ENCODE measurements at regions not wholly inside any gene's neighbourhood (a gene's known extent, or its start where the extent isn't known, plus 50 kb on each side); places are given as distances from the start of the nearest gene placed in this dataset.
"Not testable (repeated sequence)": the region's sequence is repeated elsewhere in the genome, so short reads cannot be mapped to it uniquely, and the experiment has no call there.

DNA sequence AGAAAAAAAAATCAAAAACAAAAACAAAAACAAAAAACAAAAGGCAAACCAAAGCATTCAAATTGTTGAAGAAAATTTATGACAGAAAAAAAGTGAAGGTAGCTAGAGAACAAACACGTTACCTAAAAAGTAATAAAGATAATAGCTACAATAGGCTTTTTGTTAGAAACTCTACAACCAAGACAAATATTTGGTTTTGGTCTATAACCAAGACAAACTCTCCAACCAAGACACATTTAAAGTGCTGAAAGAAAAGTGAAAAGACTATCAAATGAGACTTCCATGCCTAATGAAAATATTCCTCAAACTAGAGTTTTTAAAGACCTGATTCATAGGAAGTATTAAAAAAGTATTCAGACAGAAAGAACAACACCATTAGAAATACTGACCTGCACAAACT lies 391.9 kb upstream of the NDST4 start:
- no peak for TF ChIP-seq CTCF (IDR thresholded peaks at IDR 0.05)
- no peaks in the 10 kb centered on the region for H3K27me3 Mint-ChIP-seq
- H3K9me3 Mint-ChIP-seq, result no peaks in the 10 kb centered on the region
- intact Hi-C loops (cut with micrococcal nuclease), result no loop called here
- ATAC-seq (no peak), DNase-seq (no peak)
- ChIA-PET POLR2A (no interaction called here), CTCF (no interaction called here)
- no peak overlapping the region for H3K27ac Mint-ChIP-seq
- no peaks in the 10 kb centered on the region for H3K36me3 Mint-ChIP-seq (ENCODE audit: low read depth)
- no peak overlapping the region for H3K4me3 Mint-ChIP-seq
- no peaks in the 10 kb centered on the region for H3K4me1 Mint-ChIP-seq (ENCODE audit: low read depth)

DNA sequence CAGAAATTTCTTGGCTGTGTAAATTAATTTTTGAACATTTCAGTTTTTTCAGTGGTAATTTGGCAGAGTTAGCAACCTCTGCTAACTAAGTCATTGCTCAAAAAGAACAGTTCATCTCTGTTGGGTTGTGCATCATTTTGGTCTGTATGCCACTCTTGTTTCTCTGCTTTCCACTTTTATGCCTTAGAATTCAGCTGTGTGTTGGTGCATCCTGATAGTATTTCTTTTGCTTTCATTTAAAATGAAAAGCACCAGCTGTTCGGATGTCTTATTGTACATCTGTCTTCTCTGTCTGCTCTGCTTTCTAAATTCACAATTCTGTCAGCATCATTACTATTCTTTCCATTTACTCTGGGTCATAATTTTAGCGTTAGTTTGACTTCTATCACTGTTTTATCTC lies 388.2 kb upstream of the NDST4 start:
- POLR2A ChIA-PET, result no interaction called here
- ATAC-seq (no peak), DNase-seq (no peak)
- Mint-ChIP-seq H3K27me3 (no peaks in the 10 kb centered on the region), H3K9me3 (no peaks in the 10 kb centered on the region), H3K27ac (no peak overlapping the region), H3K36me3 (ENCODE audit: low read depth) (no peaks in the 10 kb centered on the region), H3K4me1 (ENCODE audit: low read depth) (no peaks in the 10 kb centered on the region), H3K4me3 (no peak overlapping the region)
- intact Hi-C loops (cut with micrococcal nuclease), result no loop called here
- TF ChIP-seq CTCF (IDR thresholded peaks at IDR 0.05), result no peak
- CTCF ChIA-PET, result no interaction called here

DNA sequence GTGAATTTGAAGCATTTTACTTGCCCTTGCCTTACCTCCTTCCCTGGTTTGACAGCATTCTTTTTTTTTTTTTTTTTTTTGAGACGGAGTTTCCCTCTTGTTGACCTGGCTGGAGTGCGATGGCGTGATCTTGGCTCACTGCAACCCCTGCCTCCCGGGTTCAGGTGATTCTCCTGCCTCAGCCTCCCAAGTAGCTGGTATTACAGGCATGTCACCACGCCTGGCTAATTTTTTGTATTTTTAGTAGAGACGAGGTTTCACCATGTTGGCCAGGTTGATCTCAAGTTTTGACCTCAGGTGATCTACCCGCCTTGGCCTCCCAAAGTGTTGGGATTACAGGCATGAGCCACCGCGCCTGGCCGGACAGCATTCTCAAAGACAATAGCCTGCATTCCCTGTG lies 380.4 kb upstream of the NDST4 start:
- H3K27ac Mint-ChIP-seq; H3K27me3 Mint-ChIP-seq; H3K9me3 Mint-ChIP-seq; H3K4me3 Mint-ChIP-seq; intact Hi-C loops (cut with micrococcal nuclease); ATAC-seq; H3K4me1 Mint-ChIP-seq (ENCODE audit: low read depth); DNase-seq; CTCF ChIA-PET; POLR2A ChIA-PET; H3K36me3 Mint-ChIP-seq (ENCODE audit: low read depth): not testable (repeated sequence)

DNA sequence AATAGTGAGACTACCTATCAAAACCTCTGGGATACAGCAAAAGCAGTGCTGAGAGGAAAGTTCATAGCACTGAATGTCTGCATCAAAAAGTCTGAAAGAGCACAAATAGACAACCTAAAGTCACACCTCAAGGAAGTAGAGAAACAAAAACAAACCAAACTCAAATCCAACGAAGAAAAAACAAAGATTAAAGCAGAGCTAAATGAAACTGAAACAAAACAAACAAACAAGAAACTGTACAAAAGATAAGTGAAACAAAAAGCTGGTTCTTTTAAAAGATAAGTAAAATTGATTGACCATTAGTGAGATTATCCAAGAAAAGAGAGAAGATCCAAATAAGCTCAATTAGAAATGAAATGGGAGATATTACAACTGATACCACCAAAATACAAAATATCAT lies 378.3 kb upstream of the NDST4 start:
- no peak for DNase-seq

GRCh38 chr4:115489279-115489678 lies 375.9 kb upstream of the NDST4 start:
- Mint-ChIP-seq H3K36me3 (ENCODE audit: low read depth) (no peaks in the 10 kb centered on the region), H3K4me3 (no peak overlapping the region), H3K27me3 (no peaks in the 10 kb centered on the region), H3K4me1 (ENCODE audit: low read depth) (no peaks in the 10 kb centered on the region), H3K27ac (no peak overlapping the region), H3K9me3 (peaks cover 2% of the 10 kb centered on the region)
- ATAC-seq (no peak), DNase-seq (no peak)
- intact Hi-C loops (cut with micrococcal nuclease), result no loop called here
- POLR2A ChIA-PET, result no interaction called here
- no peak for TF ChIP-seq CTCF (IDR thresholded peaks at IDR 0.05)
- CTCF ChIA-PET, result no interaction called here

More for the DNA sequence above, 378.3 kb upstream of the NDST4 start:
- H3K27me3 Mint-ChIP-seq, result no peaks in the 10 kb centered on the region
- no peak for TF ChIP-seq CTCF (IDR thresholded peaks at IDR 0.05)
- no peaks in the 10 kb centered on the region for H3K4me1 Mint-ChIP-seq (ENCODE audit: low read depth)
- H3K27ac Mint-ChIP-seq, result no peak overlapping the region
- no peaks in the 10 kb centered on the region for H3K36me3 Mint-ChIP-seq (ENCODE audit: low read depth)
- ATAC-seq, result no peak
- ChIA-PET CTCF (no interaction called here), POLR2A (no interaction called here)
- intact Hi-C loops (cut with micrococcal nuclease), result no loop called here
- peaks cover 2% of the 10 kb centered on the region for H3K9me3 Mint-ChIP-seq
- no peak overlapping the region for H3K4me3 Mint-ChIP-seq

DNA sequence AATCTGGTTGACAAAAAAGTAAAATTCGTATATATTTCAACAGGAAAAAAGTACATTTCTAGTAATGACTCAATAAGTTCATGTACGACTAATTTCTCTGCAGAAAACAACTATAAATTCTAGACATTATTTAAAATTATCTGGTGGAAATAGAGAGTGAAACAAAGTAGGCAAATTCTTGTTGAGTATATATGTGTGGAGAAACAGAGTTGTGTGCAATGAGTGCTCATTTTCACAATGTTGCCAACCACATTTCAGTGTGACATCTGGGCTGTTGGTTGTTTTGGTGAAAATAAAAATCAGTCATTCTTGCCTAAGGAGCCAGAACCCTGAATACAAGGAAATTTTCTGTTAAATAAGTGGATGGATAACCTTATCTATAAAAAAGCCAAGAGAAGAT lies 372.0 kb upstream of the NDST4 start:
- no peak for TF ChIP-seq CTCF (IDR thresholded peaks at IDR 0.05)
- H3K9me3 Mint-ChIP-seq, result no peaks in the 10 kb centered on the region
- H3K27me3 Mint-ChIP-seq, result no peaks in the 10 kb centered on the region

More for the DNA sequence above, 372.0 kb upstream of the NDST4 start:
- CTCF ChIA-PET, result no interaction called here
- H3K4me3 Mint-ChIP-seq, result no peak overlapping the region
- no peak for DNase-seq
- intact Hi-C loops (cut with micrococcal nuclease), result no loop called here
- no peak for ATAC-seq
- POLR2A ChIA-PET, result no interaction called here
- no peak overlapping the region for H3K27ac Mint-ChIP-seq
- no peaks in the 10 kb centered on the region for H3K4me1 Mint-ChIP-seq (ENCODE audit: low read depth)
- H3K36me3 Mint-ChIP-seq (ENCODE audit: low read depth), result no peaks in the 10 kb centered on the region

Data from activated CD8-positive, alpha-beta T cell treated with anti-CD3 and anti-CD28 coated beads for 36 hours (primary cell).